HG03378 (cell line): ENCODE measurements at regions not wholly inside any gene's neighbourhood (a gene's known extent, or its start where the extent isn't known, plus 50 kb on each side); places are given as distances from the start of the nearest gene placed in this dataset.
"Not testable (repeated sequence)": the region's sequence is repeated elsewhere in the genome, so short reads cannot be mapped to it uniquely, and the experiment has no call there.

Experiments
- ATAC-seq: cut with Tn5 transposase; IDR thresholded peaks from one replicate; pipeline ENCODE4 v1.9.1; 2021; ENCODE audit warnings: mild to moderate bottlenecking, moderate library complexity; ENCODE audit not compliant: unreplicated experiment

GRCh38 chr16:63129411-63130125 is 1093.3 kb upstream of the CDH8 start:
- no peak for ATAC-seq

- not testable (repeated sequence) for ATAC-seq
Measured at GRCh38 chr16:63119905-63120304, 1083.7 kb upstream of the CDH8 start.

GRCh38 chr16:63100082-63100481 is 1063.8 kb upstream of the CDH8 start:
- no peak for ATAC-seq

GRCh38 chr16:63096857-63097256 is 1060.6 kb upstream of the CDH8 start:
- no peak for ATAC-seq

GRCh38 chr16:63092736-63093135 is 1056.5 kb upstream of the CDH8 start:
- no peak for ATAC-seq

- no peak for ATAC-seq
Measured at GRCh38 chr16:63082101-63082500, 1045.9 kb upstream of the CDH8 start.

- ATAC-seq = no peak
Measured at GRCh38 chr16:63080746-63081145, 1044.5 kb upstream of the CDH8 start.

- no peak for ATAC-seq
Measured at GRCh38 chr16:63069047-63069446, 1032.8 kb upstream of the CDH8 start.

- no peak for ATAC-seq
Measured at GRCh38 chr16:63067141-63067540, 1030.9 kb upstream of the CDH8 start.

GRCh38 chr16:63066552-63066951 is 1030.3 kb upstream of the CDH8 start:
- ATAC-seq = no peak

GRCh38 chr16:63061319-63061718 is 1025.1 kb upstream of the CDH8 start:
- ATAC-seq = no peak

GRCh38 chr16:63059676-63060075 is 1023.4 kb upstream of the CDH8 start:
- ATAC-seq = no peak

GRCh38 chr16:63057341-63057740 is 1021.1 kb upstream of the CDH8 start:
- ATAC-seq = no peak

- ATAC-seq = no peak
Measured at GRCh38 chr16:63050391-63050790, 1014.2 kb upstream of the CDH8 start.

GRCh38 chr16:63038397-63039106 is 1002.3 kb upstream of the CDH8 start:
- no peak for ATAC-seq

- ATAC-seq = no peak
Measured at GRCh38 chr16:63037761-63038396, 1001.6 kb upstream of the CDH8 start.

- no peak for ATAC-seq
Measured at GRCh38 chr16:63018581-63019223, 982.5 kb upstream of the CDH8 start.

- ATAC-seq = no peak
Measured at GRCh38 chr16:63008688-63009087, 972.5 kb upstream of the CDH8 start.

GRCh38 chr16:63005356-63005755 is 969.1 kb upstream of the CDH8 start:
- no peak for ATAC-seq

GRCh38 chr16:62989480-62989879 is 953.2 kb upstream of the CDH8 start:
- ATAC-seq = no peak

- no peak for ATAC-seq
Measured at GRCh38 chr16:62985722-62986121, 949.5 kb upstream of the CDH8 start.

GRCh38 chr16:62978451-62978850 is 942.2 kb upstream of the CDH8 start:
- ATAC-seq = no peak
